HG03460 (cell line): ENCODE measurements at regions not wholly inside any gene's neighbourhood (a gene's known extent, or its start where the extent isn't known, plus 50 kb on each side); places are given as distances from the start of the nearest gene placed in this dataset.

ENCODE experiments used
- ATAC-seq: cut with Tn5 transposase; IDR thresholded peaks from one replicate; pipeline ENCODE4 v1.9.1; 2021; ENCODE audit not compliant: unreplicated experiment

DNA sequence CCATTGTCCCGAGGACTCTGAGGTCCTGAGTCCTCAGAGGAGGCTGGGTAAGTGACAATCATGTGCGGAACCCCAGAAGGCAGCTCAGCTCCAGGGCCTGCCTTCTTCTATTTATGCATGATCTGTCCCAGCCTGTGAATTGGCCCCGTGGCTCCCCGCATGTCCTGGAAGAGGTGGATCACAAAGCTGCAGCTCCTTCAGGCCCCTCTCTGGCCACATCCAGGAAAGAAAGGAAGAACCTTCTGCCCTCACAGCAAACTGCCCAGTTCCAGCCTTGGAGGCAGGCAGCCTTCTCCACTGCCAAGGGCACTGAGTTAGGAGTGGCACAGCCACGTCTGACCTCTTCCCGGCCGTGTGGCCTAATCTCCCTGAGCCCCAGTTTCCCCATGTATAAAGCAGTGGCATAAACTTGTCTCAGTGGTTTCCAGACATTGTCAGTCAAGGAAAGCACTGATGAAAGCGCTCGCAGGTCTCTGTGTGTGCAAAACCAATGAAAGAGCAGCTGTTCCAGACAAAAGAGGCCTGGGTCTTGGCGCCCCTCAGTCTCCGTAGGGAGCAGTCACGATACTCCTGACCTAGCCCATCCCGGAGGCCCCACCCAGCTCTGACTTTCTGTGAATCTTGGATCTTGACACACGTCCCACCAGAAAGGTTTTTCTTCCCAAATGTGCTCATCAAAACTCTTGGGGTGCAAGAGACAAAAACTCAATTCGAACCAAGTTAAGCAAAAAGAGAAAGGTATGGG is 497.3 kb downstream of the SHQ1 start:
- no peak for ATAC-seq

DNA sequence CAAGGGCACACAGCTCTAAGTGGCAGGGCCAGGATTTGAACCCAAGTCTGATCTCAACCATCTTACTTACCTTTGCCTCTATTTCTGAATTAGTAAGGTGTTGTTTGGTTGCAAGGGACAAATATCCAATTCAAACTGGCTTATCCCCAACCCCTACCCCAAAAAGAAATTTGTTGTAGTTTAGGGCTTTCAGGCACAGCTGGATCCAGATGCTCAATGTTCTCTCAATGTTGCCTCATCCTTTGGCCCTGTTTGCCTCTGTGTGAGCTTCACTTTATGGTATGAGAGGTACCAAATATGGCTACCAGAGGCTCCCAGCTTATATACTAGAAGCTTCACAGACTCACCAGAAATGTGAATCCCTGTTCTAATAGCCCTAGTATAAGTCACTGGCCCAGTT is 499.9 kb downstream of the SHQ1 start:
- ATAC-seq: no peak

DNA sequence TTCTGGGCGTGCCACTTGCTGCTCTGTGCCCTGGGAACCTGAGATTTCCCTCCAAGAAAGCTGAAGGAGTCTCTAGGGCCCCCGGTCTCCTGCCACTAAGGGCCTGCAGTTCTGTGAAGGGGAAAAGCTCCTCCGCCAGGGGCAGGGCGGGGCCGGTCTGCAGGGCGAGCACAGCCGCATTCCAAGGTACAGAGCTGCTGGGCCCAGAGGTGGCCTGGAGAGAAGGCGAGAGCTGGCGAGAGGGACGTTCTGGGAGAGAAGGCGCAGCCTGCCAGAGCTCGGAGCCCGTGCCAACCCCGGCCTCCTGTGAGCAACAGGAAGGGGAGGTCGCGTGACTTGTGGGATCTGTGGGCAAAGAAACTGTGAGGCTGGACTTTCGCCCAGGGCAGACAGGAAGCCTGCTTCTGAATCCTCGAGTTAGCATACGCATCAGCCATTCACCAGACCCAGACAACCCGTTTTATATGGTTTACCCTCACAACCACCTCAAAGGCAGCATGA is 500.4 kb downstream of the SHQ1 start:
- ATAC-seq: no peak

DNA sequence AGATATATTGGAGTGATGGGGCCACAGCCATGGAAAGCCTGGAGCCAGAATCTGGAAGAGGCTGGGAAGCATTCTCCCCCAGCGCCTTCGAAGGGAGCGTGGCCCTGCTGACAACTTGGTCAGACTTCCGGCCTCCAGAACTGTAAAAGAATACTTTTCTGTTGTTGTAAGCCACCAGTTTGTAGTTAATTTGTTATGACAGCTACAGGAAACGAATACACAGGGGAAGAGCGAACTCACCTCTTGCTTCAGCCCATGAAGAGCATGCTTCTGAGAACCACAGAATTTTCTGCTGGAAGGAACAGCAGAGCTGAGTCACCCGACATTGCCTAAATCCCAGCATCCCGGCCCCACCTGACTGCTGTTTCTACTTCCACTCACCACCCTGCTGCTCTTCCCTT is 501.7 kb downstream of the SHQ1 start:
- peak; percentile 41 for ATAC-seq

DNA sequence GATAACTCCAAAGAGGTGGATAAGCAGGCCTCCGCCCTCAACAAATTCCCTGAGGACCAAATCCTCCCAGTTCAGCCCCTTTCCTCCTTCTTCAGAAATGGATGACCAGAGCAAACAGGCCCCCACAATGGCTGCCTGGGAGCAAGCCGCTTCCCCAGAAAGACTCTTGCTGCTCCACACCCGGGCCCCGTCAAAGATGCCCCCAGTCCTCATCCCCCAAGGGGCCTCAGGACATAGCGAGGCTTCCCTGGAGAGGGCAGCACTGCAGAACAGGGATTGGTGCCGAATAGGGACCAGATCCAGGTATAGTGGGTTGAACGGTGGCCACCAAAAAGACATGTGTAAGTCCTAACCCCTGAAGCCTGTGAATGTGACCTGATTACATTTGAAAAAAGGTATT is 502.3 kb downstream of the SHQ1 start:
- no peak for ATAC-seq

DNA sequence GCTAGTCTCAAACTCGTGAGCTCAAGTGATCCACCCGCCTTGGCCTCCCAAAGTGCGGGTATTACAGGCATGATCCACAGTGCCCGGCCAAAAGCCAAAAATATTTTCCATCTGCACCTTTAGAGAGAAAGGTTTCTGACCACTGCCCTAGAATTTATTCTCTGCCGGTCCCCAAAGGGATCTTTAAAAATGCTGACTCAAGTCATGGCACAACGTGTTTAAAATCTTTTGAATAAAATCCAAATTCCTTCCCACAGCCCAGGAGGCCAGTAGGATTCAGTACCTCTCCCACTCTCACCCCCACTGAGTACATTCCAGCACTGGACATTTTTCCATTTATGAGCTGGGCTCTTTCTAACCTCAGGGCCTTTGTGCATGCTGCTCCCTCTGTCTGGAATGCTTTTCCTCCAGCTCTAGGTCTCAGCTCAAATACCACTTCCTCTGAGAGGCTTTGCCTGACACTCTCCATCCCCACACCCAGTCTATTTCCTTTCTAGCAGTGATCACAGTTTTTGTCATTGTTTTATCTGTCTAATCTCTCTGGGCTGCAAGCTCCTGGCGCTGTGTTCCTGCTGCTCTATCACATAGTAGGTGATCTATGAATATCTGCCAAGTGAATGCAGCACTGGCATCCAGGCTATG is 502.9 kb downstream of the SHQ1 start:
- no peak for ATAC-seq

DNA sequence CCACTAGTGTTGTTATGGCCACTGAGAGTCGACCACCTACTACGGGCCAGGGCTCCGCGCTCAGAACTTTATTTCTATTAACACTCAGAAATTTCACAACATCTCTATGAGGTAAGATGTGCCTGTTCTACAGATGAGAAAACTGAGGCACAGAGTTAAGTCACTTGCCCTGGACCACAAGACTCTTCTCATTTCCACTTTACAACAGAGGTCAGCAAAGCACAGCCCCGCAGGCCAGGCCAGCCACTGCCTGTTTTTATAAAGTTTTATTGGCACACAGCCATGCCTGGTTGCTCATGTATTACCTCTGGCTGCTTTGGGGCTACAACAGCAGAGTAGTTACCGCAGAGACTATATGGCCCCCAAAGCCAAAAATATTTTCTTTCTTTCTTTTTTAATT is 503.6 kb downstream of the SHQ1 start:
- no peak for ATAC-seq

DNA sequence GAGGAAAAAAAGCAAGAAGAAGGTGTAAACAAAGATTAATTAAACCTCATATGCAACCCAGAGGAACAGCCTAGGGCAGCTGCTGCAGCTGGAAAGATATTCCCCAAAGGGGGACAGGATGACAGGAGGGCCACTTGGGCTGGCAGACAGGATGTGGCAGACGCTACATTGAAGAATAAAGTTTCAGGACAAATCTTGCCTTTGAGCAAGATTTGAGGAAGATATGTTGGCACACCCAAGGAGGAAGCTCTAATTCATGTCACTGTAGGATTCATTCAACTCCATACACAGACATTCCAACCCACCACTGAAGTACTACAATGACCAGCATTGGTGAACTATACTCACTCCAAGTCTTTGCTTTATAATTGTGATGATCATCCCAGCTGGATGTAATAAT is 504.0 kb downstream of the SHQ1 start:
- ATAC-seq: no peak

DNA sequence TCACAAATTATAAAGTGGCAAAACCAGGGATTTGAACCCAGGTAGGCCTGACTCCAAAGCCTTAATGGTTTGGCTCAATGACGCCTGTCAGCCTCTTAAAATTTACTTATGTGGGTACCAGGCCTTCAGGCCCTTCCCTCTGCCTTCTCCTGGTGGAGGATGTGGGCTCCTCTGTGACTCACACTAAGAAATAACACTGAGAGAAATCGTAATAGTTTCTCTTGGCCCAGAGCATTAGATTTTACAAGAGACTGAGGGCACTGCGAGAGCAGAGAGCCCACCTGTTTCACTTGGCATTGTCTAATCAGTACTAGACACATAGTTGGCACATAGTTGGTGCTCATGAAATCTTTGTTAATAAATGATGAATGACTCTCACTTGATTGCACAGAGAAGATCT is 505.2 kb downstream of the SHQ1 start:
- ATAC-seq: no peak

DNA sequence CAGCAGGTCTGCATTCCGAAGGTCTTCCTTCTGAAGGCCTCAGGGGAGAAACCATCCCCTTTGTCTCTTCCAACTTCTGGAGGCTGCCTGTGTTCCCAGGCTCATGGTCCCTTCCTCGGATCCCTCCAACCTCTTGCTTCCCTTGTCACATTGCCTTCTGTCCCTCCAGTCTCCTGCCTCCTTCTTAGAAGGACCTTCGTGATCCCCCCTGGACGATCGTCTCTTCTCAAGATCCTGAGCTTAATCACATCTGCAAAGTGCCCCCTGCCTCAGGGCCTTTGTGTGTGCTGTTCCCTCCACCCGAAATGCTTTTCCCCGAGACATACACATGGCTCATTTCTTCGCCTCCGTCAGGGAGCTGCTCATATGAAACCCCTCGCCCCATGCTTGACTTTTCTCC is 505.8 kb downstream of the SHQ1 start:
- no peak for ATAC-seq

DNA sequence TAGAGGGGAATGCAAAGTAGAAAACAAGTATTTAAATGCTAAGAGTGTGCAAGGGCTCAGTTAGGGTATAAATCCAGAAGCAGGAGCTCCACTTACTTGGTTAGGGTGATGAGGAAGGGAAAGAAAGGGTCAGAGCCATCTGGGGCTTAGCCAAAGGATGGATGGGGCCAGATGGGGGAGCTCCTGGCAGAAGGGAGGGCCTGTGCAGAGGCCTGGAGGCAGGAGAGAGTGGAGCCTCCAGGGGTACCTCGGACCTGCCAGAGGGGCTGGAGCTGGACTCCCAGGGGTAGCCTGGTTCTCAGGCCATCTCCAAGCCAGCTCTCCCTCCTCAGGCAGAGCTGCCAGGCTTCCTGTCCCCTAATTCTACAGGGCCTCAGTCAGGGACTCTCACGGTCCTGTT is 506.3 kb downstream of the SHQ1 start:
- ATAC-seq: no peak

DNA sequence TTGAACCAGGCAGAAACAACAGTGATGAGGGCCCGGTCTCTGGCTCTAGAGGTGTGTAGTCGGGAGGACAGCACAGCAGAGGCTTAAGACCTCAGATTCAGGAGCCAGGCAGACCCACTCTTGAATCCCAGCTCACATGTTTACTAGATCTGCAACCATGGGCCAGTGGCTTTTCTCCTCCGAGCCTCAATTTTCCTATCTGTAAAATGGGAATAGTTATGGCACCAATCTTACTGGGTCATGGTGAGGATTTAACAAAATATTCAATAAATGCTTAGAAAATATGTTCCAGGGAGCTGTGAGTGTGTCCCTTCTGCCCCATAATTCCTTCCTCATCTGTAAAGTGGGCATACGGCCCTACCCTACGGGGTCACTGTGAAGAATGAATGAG is 506.9 kb downstream of the SHQ1 start:
- no peak for ATAC-seq

DNA sequence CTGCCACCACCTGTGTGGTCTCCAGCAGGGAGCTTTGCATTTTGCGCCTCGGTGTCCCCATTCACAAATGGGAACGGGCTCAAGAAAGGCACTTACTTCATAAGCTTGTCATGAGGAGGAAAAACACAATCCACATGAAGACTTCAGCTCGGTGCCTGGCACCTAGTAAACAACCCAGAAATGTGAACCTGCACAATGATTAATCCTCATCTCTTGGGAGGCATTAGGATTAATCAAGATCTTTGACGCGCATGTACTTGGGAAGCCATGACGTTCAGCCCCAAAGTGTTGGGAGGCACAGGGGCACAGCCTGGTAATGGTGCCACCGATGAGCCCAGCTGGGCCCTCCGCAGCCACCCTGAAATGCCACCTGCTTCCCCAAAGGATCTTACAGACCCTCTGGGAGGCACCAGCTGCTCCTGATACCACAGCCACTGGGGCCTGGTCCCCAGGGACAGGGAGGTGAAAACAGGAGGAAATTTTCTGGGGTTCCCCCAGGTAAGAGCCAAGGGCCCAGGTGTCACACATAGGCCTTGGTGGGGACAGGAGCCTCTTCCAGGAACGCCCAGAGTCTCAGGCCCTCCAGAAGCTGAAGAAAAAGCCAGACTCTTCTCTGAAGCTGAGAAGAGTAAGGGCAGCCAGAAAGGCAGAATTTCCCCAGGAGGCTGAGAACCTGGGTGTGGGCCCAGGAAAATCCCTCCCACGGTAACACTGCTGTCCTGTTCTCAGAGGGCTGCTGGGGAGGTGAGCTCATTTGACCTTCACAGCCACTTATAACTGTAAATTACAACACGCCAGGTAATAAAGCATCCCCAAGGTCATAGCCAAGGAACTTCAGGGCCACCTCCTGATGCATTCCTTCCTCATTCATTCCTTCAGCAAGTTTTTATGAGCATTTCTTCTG is 507.5 kb downstream of the SHQ1 start:
- ATAC-seq: no peak

DNA sequence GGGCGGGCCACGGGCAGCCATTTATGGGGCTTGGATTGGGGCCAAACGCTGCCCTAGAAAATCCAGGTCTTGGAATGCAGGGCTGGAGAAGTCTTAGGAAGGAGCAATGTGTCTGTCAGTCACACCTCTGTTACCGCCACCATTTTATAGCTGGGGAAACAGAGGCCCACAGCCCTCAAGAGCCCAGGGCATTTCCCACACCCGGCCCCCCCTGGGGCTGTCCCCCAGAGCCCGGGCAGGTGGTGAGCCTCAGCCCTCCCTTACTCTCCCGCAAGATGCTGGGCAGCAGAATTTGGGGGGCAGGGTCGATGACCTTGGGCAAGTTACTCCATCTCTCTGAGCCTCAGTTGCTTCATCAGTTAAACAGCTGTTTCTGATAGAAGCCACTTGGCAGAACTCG is 508.2 kb downstream of the SHQ1 start:
- no peak for ATAC-seq

DNA sequence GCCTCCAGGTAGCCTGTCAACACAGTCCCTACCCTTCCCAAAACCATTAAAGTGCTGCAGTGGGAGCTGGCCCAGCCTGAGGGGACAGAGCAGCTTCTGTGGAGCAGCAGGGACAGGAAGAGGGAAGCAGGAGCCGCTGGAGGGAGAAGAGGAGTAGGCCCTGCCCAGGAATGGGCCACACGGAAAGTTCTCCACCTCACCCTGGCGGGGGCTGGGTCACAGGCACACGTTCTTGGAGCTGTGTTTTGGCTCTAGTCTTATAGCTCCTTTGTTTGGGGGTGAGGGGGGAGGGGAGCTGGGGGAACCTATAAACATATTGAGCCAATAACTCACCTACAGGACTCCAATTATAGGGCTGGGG is 508.6 kb downstream of the SHQ1 start:
- ATAC-seq: no peak

DNA sequence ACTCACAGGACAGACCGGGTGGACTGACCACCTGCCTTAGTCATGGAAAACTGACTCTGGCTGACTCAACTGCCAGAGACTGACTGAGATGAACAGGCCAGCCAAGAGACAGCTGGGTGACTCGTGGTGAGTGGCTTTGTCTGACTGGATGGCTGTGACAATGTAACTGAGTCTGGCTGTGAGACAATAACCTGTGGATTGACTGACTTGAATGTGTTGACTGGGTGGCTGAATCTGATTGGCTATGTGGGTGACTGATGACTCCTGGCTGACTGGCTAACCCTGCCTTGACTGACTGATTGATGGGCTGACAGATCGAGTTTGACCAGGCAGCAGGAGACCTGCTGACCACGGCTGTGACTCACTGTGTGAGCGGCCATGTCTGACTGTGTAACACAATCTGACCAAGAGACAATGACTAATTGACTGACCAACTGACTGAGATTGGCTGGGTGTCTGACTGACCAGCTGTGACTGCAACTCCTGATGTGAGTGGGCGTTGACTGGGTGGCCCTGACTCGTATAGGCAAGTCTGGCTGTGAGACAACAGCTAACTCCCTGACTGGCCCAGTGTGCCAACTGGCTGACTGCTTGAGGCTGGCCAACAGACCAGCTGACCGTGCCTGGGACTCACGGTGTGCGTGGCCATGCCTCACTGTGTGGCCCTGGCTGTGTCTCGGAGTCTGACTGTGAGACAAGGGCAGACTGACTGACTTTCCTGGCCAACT is 509.1 kb downstream of the SHQ1 start:
- ATAC-seq: no peak

DNA sequence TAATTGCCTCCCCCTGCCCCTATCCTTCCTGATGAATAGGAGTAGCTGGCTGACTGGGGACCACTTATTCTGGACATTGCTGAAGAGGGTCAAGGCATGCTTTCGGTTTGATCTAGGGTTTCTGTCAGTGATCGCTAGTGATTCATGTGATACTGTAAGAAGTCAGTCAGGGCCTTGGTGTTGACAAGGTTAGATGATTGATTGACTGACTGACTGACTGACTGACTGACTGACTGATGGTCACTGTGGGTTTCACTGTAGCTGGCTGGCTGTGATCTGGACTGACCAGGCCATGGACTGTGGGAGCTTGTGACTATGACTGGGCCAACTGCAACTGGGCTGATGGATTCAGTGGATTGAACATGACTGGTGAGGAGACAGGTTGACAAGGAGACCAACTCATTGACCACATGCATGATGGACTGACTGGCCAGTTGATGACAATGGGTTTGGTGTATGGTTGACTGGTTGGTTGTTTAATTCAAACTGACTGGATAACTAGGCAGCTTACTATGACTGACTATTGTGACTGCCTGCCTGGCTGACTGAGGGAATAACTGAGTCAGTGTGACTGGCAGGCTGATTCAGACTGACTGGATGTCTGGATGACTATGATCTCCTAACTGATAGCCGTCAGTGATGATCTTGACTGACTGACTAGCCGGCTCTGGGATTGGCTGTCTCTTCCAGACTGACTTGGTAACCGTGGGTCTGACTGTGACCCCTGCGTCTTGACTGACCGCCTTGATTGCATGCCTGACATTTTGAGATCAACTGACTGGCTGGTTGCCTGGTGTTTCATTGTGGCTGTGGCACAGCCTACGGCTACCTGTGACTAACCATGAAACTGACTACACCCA is 509.9 kb downstream of the SHQ1 start:
- ATAC-seq: no peak

DNA sequence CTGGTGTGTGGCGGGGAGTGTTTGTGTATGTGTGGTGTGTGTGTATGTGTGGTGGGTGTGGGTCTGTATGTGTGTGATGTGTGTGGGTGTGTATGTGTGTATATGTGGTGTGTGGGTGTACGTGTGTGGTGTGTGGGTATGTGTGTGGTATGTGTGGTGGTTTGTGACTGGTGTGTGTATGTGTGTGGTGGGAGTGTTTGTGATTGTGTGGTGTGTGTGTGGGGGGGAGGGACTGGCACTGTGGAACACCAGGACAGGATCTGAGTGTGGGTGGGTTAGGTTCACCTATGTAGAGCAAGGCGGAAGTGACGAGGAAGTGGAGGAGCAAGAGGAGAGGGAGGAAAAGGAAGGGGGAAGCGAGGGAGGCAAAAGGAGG is 510.8 kb downstream of the SHQ1 start:
- no peak for ATAC-seq

DNA sequence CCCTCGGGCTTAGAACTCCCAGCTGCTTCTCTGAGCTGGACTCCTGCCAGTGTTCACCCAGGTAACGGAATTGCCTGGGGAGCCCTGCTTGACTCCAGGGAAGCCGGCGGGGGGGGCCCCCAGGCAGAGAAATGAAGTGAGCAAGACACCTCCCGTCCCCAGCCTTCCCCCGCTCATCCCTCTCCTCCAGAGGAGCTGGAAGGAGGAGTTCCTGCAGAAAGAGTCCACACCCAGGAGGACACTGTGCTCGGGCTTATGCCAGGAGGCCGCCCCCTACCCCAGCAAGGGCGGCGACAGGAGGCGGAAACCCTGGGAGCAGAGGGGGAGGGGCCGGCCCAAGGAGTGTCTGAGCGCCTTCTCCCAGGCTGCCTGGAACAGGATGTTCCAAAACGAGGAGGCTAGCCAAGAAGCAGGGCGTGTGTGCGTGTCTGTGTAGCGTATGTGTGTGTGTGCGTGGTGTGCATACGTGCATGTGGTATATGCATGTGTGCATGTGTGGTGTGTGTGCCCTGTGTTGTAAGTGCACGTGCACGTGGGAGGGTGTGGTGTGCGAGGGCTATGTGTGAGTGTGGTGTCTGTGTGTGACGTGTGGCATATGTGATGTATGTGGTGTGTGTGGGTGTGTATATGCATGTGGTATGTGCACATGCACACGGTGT is 511.3 kb downstream of the SHQ1 start:
- ATAC-seq: no peak
